Left lung (tissue), 4 donors: ENCODE measurements at regions not wholly inside any gene's neighbourhood (a gene's known extent, or its start where the extent isn't known, plus 50 kb on each side); places are given as distances from the start of the nearest gene placed in this dataset.

Source experiments
- ATAC-seq: fragments of 200-7000 bp; cut with Tn5 transposase; one replicate; pipeline ENCODE4 v1.9.1; 2020; ENCODE audit warnings: moderate library complexity
- DNase-seq, 4 donors: peaks; one replicate each; pipeline ENCODE4 v3.0.0-alpha.2; 2013 to 2020
- H3K27ac ChIP-seq, 2 donors: fragments of 200-600 bp; sonication (generic) in 1 of 2; one replicate each; pipeline versions ENCODE4 v1.5.0 to v1.8.0; 2020 to 2021
- H3K27me3 ChIP-seq, 2 donors: fragments of 200-600 bp; sonication (generic) in 1 of 2; one replicate each; pipeline versions ENCODE4 v1.5.0 to v1.8.0; 2020 to 2021
- H3K36me3 ChIP-seq, 2 donors: fragments of 200-600 bp; sonication (generic) in 1 of 2; one replicate each; pipeline versions ENCODE4 v1.5.0 to v1.8.0; 2020 to 2021
- H3K4me1 ChIP-seq, 2 donors: fragments of 200-600 bp; one replicate each; pipeline ENCODE4 v1.8.0; 2021
- H3K4me3 ChIP-seq, 2 donors: fragments of 200-600 bp; sonication (generic) in 1 of 2; one replicate each; pipeline versions ENCODE4 v1.5.0 to v1.8.0; 2020 to 2021; ENCODE audit warnings: mild to moderate bottlenecking in 1 of 2
- H3K9me3 ChIP-seq, 2 donors: fragments of 200-600 bp; sonication (generic) in 1 of 2; one replicate each; pipeline versions ENCODE4 v1.5.0 to v1.8.0; 2020 to 2021
- intact Hi-C, 2 donors: fragments of 100-400 bp; cut with DNase I; formaldehyde crosslinking; loops; one replicate each; pipeline versions ENCODE4 v1.11.2 to v1.14.2; 2022
- TF ChIP-seq, protein P1 (sequence below), 2 donors: fragments of 200-600 bp; sonication (generic) in 1 of 2; IDR thresholded peaks; one replicate each; pipeline versions ENCODE4 v1.5.0 to v1.8.0; 2021; ENCODE audit warnings: antibody characterized with exemption in 2 of 2
- donor health status: DM: no; HTN: yes; CAD: no.
- donor health status: DM: no; HTN: no; CAD: no.

DNA sequence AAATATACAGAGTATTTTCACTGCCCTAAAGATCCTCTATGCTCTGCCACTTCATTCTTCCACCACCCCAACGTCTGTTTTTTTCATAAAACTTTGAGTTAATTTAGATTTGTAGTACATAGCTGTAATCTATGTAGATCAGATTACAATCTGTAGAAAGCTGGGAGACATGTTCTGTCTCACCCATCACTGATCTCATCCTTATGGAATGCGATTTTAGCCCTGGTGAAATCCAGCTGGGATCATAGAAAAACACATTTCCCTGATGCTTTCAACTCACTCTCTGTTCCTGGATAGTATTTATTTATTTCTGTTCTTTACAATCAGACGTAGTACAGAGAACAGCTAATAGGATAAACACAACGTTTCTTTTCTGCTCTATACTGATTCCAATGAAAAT, 521.0 kb downstream of the KIF20B start:
- intact Hi-C loops = no loop called here
- no peaks in the 10 kb centered on the region for H3K9me3 ChIP-seq
- H3K27ac ChIP-seq = no peak overlapping the region
- no peak overlapping the region for H3K4me3 ChIP-seq
- H3K36me3 ChIP-seq = no peaks in the 10 kb centered on the region
- no peak for ATAC-seq
- H3K4me1 ChIP-seq = no peaks in the 10 kb centered on the region
- no peaks in the 10 kb centered on the region for H3K27me3 ChIP-seq
- DNase-seq = peak in 2 of 4 donors; percentile 6 to 8
- TF ChIP-seq, protein P1, sequence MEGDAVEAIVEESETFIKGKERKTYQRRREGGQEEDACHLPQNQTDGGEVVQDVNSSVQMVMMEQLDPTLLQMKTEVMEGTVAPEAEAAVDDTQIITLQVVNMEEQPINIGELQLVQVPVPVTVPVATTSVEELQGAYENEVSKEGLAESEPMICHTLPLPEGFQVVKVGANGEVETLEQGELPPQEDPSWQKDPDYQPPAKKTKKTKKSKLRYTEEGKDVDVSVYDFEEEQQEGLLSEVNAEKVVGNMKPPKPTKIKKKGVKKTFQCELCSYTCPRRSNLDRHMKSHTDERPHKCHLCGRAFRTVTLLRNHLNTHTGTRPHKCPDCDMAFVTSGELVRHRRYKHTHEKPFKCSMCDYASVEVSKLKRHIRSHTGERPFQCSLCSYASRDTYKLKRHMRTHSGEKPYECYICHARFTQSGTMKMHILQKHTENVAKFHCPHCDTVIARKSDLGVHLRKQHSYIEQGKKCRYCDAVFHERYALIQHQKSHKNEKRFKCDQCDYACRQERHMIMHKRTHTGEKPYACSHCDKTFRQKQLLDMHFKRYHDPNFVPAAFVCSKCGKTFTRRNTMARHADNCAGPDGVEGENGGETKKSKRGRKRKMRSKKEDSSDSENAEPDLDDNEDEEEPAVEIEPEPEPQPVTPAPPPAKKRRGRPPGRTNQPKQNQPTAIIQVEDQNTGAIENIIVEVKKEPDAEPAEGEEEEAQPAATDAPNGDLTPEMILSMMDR (IDR thresholded peaks at IDR 0.05) = no peak

DNA sequence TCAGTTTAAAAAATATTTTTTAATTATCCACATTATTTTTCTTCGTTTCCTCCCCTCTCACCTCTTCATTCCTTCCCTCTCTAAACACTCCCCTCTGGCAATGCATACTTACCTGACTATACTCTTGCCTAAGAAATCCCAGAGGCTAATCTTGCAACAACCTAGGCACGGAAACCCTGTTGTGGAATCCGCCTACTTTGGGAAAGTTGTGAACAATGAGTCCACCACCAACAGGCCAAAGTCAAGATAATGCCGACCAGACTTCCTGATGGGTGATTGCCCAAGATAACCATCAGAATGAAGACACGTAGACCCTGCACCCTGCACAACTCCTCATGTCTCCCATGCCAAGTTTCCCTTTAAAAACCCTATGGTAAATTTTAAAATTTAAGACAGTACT, 521.5 kb downstream of the KIF20B start:
- Histone ChIP-seq H3K27me3 (no peaks in the 10 kb centered on the region), H3K4me1 (no peaks in the 10 kb centered on the region), H3K4me3 (no peak overlapping the region), H3K27ac (no peak overlapping the region), H3K36me3 (no peaks in the 10 kb centered on the region), H3K9me3 (no peaks in the 10 kb centered on the region)
- no peak for DNase-seq
- TF ChIP-seq, protein P1 (IDR thresholded peaks at IDR 0.05) = no peak
- no peak for ATAC-seq
- intact Hi-C loops = no loop called here

- ATAC-seq = no peak
Observed at GRCh38 chr10:90224791-90225566, 523.6 kb downstream of the KIF20B start.

DNA sequence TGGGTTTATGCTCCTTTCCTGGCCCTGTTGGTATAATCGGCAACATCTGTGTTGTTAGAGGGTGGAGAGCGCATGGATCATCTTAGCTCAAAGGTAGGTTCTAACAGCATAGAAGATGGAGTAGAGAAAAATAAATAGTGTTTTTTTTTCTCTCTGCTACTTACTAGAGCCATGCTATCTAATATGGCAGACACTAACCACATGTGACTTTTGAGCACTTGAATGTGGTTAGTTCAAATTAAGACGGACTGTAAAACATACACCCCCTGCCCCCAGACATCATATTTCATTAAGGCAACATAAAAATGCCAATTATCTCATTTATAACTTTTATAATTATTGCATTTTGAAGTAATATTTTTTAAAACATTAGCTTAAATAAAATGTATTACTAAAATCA, 525.1 kb downstream of the KIF20B start:
- Histone ChIP-seq H3K27me3 (no peaks in the 10 kb centered on the region), H3K4me3 (no peak overlapping the region), H3K36me3 (no peaks in the 10 kb centered on the region), H3K4me1 (no peaks in the 10 kb centered on the region), H3K27ac (no peak overlapping the region), H3K9me3 (no peaks in the 10 kb centered on the region)
- ATAC-seq (no peak), DNase-seq (no peak)
- intact Hi-C loops = no loop called here
- TF ChIP-seq, protein P1 (IDR thresholded peaks at IDR 0.05) = no peak

More at GRCh38 chr10:90224791-90225566, 523.6 kb downstream of the KIF20B start:
- intact Hi-C loops = no loop called here
- H3K27ac ChIP-seq = no peak overlapping the region
- H3K4me3 ChIP-seq = no peak overlapping the region
- peak in 1 of 4 donors; percentile 7 for DNase-seq
- no peaks in the 10 kb centered on the region for H3K27me3 ChIP-seq
- H3K9me3 ChIP-seq = no peaks in the 10 kb centered on the region
- TF ChIP-seq, protein P1 (IDR thresholded peaks at IDR 0.05) = no peak
- H3K4me1 ChIP-seq = no peaks in the 10 kb centered on the region
- no peaks in the 10 kb centered on the region for H3K36me3 ChIP-seq

GRCh38 chr10:90227217-90227656, 525.8 kb downstream of the KIF20B start:
- Histone ChIP-seq H3K4me3 (no peak overlapping the region), H3K27ac (no peak overlapping the region), H3K4me1 (no peaks in the 10 kb centered on the region), H3K27me3 (no peaks in the 10 kb centered on the region), H3K9me3 (no peaks in the 10 kb centered on the region), H3K36me3 (no peaks in the 10 kb centered on the region)
- ATAC-seq (no peak), DNase-seq (no peak)
- intact Hi-C loops = no loop called here
- TF ChIP-seq, protein P1 (IDR thresholded peaks at IDR 0.05) = no peak
